SK-N-SH treated with all-trans-retinoic acid at 6 μM for 48 hours (cell line): ENCODE measurements at regions not wholly inside any gene's neighbourhood (a gene's known extent, or its start where the extent isn't known, plus 50 kb on each side); places are given as distances from the start of the nearest gene placed in this dataset.

ENCODE experiments used
- ATAC-seq: fragments of 200-7000 bp; cut with Tn5 transposase; 3 replicates; pipeline ENCODE4 v1.9.1; 2020; ENCODE audit warnings: mild to moderate bottlenecking, moderate library complexity
- ARNTL ChIP-seq: fragments of 450-650 bp; formaldehyde crosslinking; IDR thresholded peaks from 2 replicates; pipeline ENCODE4 v1.5.0; 2020; ENCODE audit warnings: low read depth, mild to moderate bottlenecking, moderate library complexity, borderline replicate concordance
- BACH2 ChIP-seq: fragments of 250-450 bp; sonication (Bioruptor Pico); IDR thresholded peaks from 2 replicates; pipeline ENCODE4 v1.9.0; 2021; ENCODE audit warnings: mild to moderate bottlenecking, borderline replicate concordance
- CSDC2 ChIP-seq: fragments of 250-450 bp; sonication (Bioruptor Pico); IDR thresholded peaks from 2 replicates; pipeline ENCODE4 v1.5.0; 2020; ENCODE audit warnings: mild to moderate bottlenecking, moderate library complexity
- ESRRG ChIP-seq: fragments of 250-450 bp; sonication (Bioruptor Pico); IDR thresholded peaks from 2 replicates; pipeline ENCODE4 v1.6.1; 2021; ENCODE audit warnings: mild to moderate bottlenecking
- ISL1 ChIP-seq: fragments of 250-450 bp; sonication (Bioruptor Pico); IDR thresholded peaks from 2 replicates; pipeline ENCODE4 v2.1.2; 2022; ENCODE audit warnings: mild to moderate bottlenecking, moderate library complexity
- PPARA ChIP-seq: fragments of 250-450 bp; sonication (Bioruptor Pico); IDR thresholded peaks from 2 replicates; pipeline ENCODE4 v1.5.0; 2020; ENCODE audit warnings: mild to moderate bottlenecking, borderline replicate concordance
- RARB ChIP-seq: fragments of 250-450 bp; sonication (Bioruptor Pico); IDR thresholded peaks from 2 replicates; pipeline ENCODE4 v1.8.0; 2021; ENCODE audit warnings: mild to moderate bottlenecking, moderate library complexity
- SNAI2 ChIP-seq: fragments of 250-450 bp; sonication (Bioruptor Pico); IDR thresholded peaks from 2 replicates; pipeline ENCODE4 v1.5.0; 2020; ENCODE audit warnings: mild to moderate bottlenecking, moderate library complexity
- TCF4 ChIP-seq: fragments of 250-450 bp; sonication (Bioruptor Pico); IDR thresholded peaks from 2 replicates; pipeline ENCODE4 v1.8.0; 2021; ENCODE audit warnings: mild to moderate bottlenecking, moderate library complexity, borderline replicate concordance
- TOX ChIP-seq: fragments of 250-450 bp; sonication (Bioruptor Pico); IDR thresholded peaks from 2 replicates; pipeline ENCODE4 v1.8.0; 2021; ENCODE audit warnings: mild to moderate bottlenecking, moderate library complexity, borderline replicate concordance
- ZFP3 ChIP-seq: fragments of 250-450 bp; sonication (Bioruptor Pico); IDR thresholded peaks from 2 replicates; pipeline ENCODE4 v1.5.0; 2020; ENCODE audit warnings: mild to moderate bottlenecking, moderate library complexity
- ZFP30 ChIP-seq: fragments of 450-650 bp; formaldehyde crosslinking; IDR thresholded peaks from 2 replicates; pipeline ENCODE4 v1.5.0; 2022; ENCODE audit warnings: mild to moderate bottlenecking, moderate library complexity
- ZNF565 ChIP-seq: fragments of 450-650 bp; formaldehyde crosslinking; conservative IDR thresholded peaks from 2 replicates; pipeline ENCODE4 v1.5.0; 2020; ENCODE audit warnings: low read depth, mild to moderate bottlenecking, moderate library complexity
- ZNF8 ChIP-seq: fragments of 450-650 bp; formaldehyde crosslinking; IDR thresholded peaks from 2 replicates; pipeline ENCODE4 v1.5.0; 2020; ENCODE audit warnings: mild to moderate bottlenecking, moderate library complexity
- TF ChIP-seq, protein P1 (sequence below): fragments of 250-450 bp; sonication (Bioruptor Pico); IDR thresholded peaks from 2 replicates; pipeline ENCODE4 v1.8.0; 2020; ENCODE audit warnings: mild to moderate bottlenecking, moderate library complexity, borderline replicate concordance
- TF ChIP-seq, protein P2 (sequence below): fragments of 250-450 bp; sonication (Bioruptor Pico); IDR thresholded peaks from 2 replicates; pipeline ENCODE4 v1.5.1; 2021; ENCODE audit warnings: mild to moderate bottlenecking, moderate library complexity
- TF ChIP-seq, protein P3 (sequence below): fragments of 250-450 bp; sonication (Bioruptor Pico); IDR thresholded peaks from 2 replicates; pipeline ENCODE4 v1.5.0; 2020; ENCODE audit warnings: mild to moderate bottlenecking, moderate library complexity
- TF ChIP-seq, protein P4 (sequence below): fragments of 250-450 bp; sonication (Bioruptor Pico); IDR thresholded peaks from 2 replicates; pipeline ENCODE4 v1.8.0; 2021; ENCODE audit warnings: low read depth, mild to moderate bottlenecking, moderate library complexity, borderline replicate concordance
- TF ChIP-seq, protein P5 (sequence below): fragments of 250-450 bp; sonication (Bioruptor Pico); IDR thresholded peaks from 2 replicates; pipeline ENCODE4 v1.5.1; 2020; ENCODE audit warnings: low read depth, mild to moderate bottlenecking, moderate library complexity

DNA sequence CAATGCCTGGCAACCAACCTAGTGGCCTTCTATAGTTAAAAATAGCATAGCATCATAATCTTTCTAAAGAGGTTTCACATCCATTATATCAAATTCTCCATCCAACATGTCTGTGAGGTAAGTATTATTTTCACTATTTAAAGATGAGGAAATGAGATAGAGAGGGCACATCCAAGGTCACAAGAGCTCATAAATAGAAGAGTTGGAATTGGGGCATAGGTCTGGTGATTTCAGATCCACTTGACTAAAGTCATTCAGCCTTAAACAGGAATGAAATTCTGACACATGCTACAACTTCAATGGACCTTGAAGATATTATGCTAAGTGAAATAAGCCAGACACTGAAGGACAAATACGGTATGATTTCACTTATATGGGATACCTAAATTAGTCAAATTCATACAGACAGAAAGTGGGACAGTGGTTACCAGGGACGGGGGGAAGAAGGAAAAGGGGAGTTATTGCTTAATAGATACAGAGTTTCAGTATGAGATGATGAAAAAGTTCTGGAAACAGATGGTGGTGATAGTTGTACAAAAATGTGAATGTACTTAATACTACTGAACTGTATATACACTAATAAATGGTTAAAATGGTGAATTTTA, 259.6 kb upstream of the NR4A3 start:
- TF ChIP-seq SNAI2 (CRISPR knock-in tag) (no peak), TOX (no peak), ZNF8 (CRISPR knock-in tag) (no peak), ZFP30 (CRISPR knock-in tag) (no peak), PPARA (CRISPR knock-in tag) (no peak), ZNF565 (CRISPR knock-in tag) (no peak), CSDC2 (CRISPR knock-in tag) (no peak), BACH2 (CRISPR knock-in tag) (no peak), ISL1 (no peak), ZFP3 (no peak), RARB (CRISPR knock-in tag) (no peak), ESRRG (no peak)
- TF ChIP-seq, protein P1, sequence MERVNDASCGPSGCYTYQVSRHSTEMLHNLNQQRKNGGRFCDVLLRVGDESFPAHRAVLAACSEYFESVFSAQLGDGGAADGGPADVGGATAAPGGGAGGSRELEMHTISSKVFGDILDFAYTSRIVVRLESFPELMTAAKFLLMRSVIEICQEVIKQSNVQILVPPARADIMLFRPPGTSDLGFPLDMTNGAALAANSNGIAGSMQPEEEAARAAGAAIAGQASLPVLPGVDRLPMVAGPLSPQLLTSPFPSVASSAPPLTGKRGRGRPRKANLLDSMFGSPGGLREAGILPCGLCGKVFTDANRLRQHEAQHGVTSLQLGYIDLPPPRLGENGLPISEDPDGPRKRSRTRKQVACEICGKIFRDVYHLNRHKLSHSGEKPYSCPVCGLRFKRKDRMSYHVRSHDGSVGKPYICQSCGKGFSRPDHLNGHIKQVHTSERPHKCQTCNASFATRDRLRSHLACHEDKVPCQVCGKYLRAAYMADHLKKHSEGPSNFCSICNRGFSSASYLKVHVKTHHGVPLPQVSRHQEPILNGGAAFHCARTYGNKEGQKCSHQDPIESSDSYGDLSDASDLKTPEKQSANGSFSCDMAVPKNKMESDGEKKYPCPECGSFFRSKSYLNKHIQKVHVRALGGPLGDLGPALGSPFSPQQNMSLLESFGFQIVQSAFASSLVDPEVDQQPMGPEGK (CRISPR knock-in tag) = no peak
- TF ChIP-seq, protein P2, sequence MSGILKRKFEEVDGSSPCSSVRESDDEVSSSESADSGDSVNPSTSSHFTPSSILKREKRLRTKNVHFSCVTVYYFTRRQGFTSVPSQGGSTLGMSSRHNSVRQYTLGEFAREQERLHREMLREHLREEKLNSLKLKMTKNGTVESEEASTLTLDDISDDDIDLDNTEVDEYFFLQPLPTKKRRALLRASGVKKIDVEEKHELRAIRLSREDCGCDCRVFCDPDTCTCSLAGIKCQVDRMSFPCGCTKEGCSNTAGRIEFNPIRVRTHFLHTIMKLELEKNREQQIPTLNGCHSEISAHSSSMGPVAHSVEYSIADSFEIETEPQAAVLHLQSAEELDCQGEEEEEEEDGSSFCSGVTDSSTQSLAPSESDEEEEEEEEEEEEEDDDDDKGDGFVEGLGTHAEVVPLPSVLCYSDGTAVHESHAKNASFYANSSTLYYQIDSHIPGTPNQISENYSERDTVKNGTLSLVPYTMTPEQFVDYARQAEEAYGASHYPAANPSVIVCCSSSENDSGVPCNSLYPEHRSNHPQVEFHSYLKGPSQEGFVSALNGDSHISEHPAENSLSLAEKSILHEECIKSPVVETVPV (CRISPR knock-in tag) = no peak
- TF ChIP-seq, protein P3, sequence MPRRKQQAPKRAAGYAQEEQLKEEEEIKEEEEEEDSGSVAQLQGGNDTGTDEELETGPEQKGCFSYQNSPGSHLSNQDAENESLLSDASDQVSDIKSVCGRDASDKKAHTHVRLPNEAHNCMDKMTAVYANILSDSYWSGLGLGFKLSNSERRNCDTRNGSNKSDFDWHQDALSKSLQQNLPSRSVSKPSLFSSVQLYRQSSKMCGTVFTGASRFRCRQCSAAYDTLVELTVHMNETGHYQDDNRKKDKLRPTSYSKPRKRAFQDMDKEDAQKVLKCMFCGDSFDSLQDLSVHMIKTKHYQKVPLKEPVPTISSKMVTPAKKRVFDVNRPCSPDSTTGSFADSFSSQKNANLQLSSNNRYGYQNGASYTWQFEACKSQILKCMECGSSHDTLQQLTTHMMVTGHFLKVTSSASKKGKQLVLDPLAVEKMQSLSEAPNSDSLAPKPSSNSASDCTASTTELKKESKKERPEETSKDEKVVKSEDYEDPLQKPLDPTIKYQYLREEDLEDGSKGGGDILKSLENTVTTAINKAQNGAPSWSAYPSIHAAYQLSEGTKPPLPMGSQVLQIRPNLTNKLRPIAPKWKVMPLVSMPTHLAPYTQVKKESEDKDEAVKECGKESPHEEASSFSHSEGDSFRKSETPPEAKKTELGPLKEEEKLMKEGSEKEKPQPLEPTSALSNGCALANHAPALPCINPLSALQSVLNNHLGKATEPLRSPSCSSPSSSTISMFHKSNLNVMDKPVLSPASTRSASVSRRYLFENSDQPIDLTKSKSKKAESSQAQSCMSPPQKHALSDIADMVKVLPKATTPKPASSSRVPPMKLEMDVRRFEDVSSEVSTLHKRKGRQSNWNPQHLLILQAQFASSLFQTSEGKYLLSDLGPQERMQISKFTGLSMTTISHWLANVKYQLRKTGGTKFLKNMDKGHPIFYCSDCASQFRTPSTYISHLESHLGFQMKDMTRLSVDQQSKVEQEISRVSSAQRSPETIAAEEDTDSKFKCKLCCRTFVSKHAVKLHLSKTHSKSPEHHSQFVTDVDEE (CRISPR knock-in tag) = no peak
- TF ChIP-seq, protein P4, sequence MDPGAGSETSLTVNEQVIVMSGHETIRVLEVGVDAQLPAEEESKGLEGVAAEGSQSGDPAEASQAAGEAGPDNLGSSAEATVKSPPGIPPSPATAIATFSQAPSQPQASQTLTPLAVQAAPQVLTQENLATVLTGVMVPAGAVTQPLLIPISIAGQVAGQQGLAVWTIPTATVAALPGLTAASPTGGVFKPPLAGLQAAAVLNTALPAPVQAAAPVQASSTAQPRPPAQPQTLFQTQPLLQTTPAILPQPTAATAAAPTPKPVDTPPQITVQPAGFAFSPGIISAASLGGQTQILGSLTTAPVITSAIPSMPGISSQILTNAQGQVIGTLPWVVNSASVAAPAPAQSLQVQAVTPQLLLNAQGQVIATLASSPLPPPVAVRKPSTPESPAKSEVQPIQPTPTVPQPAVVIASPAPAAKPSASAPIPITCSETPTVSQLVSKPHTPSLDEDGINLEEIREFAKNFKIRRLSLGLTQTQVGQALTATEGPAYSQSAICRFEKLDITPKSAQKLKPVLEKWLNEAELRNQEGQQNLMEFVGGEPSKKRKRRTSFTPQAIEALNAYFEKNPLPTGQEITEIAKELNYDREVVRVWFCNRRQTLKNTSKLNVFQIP = no peak
- TF ChIP-seq, protein P5, sequence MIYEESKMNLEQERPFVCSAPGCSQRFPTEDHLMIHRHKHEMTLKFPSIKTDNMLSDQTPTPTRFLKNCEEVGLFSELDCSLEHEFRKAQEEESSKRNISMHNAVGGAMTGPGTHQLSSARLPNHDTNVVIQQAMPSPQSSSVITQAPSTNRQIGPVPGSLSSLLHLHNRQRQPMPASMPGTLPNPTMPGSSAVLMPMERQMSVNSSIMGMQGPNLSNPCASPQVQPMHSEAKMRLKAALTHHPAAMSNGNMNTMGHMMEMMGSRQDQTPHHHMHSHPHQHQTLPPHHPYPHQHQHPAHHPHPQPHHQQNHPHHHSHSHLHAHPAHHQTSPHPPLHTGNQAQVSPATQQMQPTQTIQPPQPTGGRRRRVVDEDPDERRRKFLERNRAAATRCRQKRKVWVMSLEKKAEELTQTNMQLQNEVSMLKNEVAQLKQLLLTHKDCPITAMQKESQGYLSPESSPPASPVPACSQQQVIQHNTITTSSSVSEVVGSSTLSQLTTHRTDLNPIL (CRISPR knock-in tag) = no peak
- no peak for ATAC-seq

DNA sequence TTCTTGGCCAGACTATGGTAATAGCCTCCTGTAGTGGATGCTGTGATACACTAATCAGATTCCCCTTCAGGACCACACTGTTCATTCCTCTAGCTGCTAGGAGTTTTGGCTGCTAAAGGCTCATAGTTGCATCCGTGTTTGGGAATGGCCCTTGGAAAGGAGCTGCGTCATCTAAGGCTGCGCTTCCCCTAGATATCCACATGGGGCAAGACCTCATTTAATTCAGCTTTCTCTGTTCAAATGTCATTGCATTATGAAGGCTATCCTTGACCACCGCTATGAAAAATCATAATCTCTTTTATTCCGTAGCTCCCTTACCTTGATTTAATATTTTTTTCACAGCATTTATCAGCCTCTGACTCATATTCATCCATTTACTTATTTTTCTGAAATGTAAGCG, 258.3 kb upstream of the NR4A3 start:
- peak; percentile 47; the same call in 2 of the 3 replicates for ATAC-seq
- TF ChIP-seq TCF4 (CRISPR knock-in tag) = no peak
- no peak for TF ChIP-seq CSDC2 (CRISPR knock-in tag)
- TF ChIP-seq ZFP3 = no peak
- TF ChIP-seq, protein P1 (CRISPR knock-in tag) = no peak
- no peak for TF ChIP-seq ARNTL (CRISPR knock-in tag)
- TF ChIP-seq ZNF8 (CRISPR knock-in tag) = no peak
- TF ChIP-seq SNAI2 (CRISPR knock-in tag) = no peak
- TF ChIP-seq, protein P4 = no peak
